WTC11 (cell line): ENCODE measurements at regions not wholly inside any gene's neighbourhood (a gene's known extent, or its start where the extent isn't known, plus 50 kb on each side); places are given as distances from the start of the nearest gene placed in this dataset.

Experiments
- ATAC-seq: fragments of 200-7000 bp; cut with Tn5 transposase; 2 replicates; pipeline ENCODE4 v1.10.0; 2021; ENCODE audit warnings: mild to moderate bottlenecking, moderate library complexity
- CTCF ChIA-PET: fragments of 300-600 bp; sonication (Branson Sonifier 250); formaldehyde crosslinking; loops from one replicate; lab custom pipeline; 2021; ENCODE audit warnings: antibody characterized with exemption; lab: Charles Lee
- POLR2A ChIA-PET: fragments of 350-600 bp; sonication (Branson Sonifier 250); formaldehyde crosslinking; loops from one replicate; lab custom pipeline; 2021; ENCODE audit warnings: antibody characterized with exemption; lab: Charles Lee
- DNase-seq: peaks from one replicate; pipeline ENCODE4 v3.0.0; 2021; ENCODE audit warnings: low spot score
- H3K27ac Mint-ChIP-seq: 2 replicates; pipeline ENCODE4 v1.8.0; 2021; ENCODE audit warnings: mixed read lengths
- H3K27me3 Mint-ChIP-seq: 2 replicates; pipeline ENCODE4 v1.8.0; 2021; ENCODE audit warnings: low read depth, mild to moderate bottlenecking, moderate library complexity, mixed read lengths
- H3K36me3 Mint-ChIP-seq: 2 replicates; pipeline ENCODE4 v1.8.0; 2021; ENCODE audit warnings: mixed read lengths
- H3K4me1 Mint-ChIP-seq: 2 replicates; pipeline ENCODE4 v1.8.0; 2022; ENCODE audit warnings: mixed read lengths
- H3K4me3 Mint-ChIP-seq: 2 replicates; pipeline ENCODE4 v1.8.0; 2021; ENCODE audit warnings: mild to moderate bottlenecking, moderate library complexity, mixed read lengths
- H3K9me3 Mint-ChIP-seq: 2 replicates; pipeline ENCODE4 v1.8.0; 2021; ENCODE audit warnings: mixed read lengths
- ATF2 ChIP-seq: sonication (generic); formaldehyde crosslinking; IDR thresholded peaks from 2 replicates; pipeline ENCODE4 v1.8.1; 2022; ENCODE audit warnings: low read depth, missing genetic modification reagents, borderline replicate concordance
- EMX1 ChIP-seq: fragments of 250-450 bp; sonication (Bioruptor Pico); IDR thresholded peaks from 2 replicates; pipeline ENCODE4 v1.8.0; 2021; ENCODE audit warnings: mild to moderate bottlenecking
- ESRRA ChIP-seq: sonication (generic); formaldehyde crosslinking; IDR thresholded peaks from 2 replicates; pipeline ENCODE4 v1.8.1; 2022; ENCODE audit warnings: mild to moderate bottlenecking, missing genetic modification reagents, borderline replicate concordance
- ETV6 ChIP-seq: sonication (generic); formaldehyde crosslinking; IDR thresholded peaks from 2 replicates; pipeline ENCODE4 v1.8.1; 2022; ENCODE audit warnings: mild to moderate bottlenecking, missing genetic modification reagents
- FOXK1 ChIP-seq: sonication (generic); formaldehyde crosslinking; IDR thresholded peaks from 2 replicates; pipeline ENCODE4 v1.8.0; 2022; ENCODE audit warnings: mild to moderate bottlenecking, moderate library complexity, missing genetic modification reagents
- FOXP1 ChIP-seq: sonication (generic); formaldehyde crosslinking; IDR thresholded peaks from 2 replicates; pipeline ENCODE4 v1.8.0; 2022; ENCODE audit warnings: missing genetic modification reagents, mild to moderate bottlenecking, moderate library complexity, borderline replicate concordance
- MLX ChIP-seq: sonication (generic); formaldehyde crosslinking; IDR thresholded peaks from 2 replicates; pipeline ENCODE4 v1.8.1; 2023; ENCODE audit warnings: mild to moderate bottlenecking, missing genetic modification reagents, moderate library complexity
- PREB ChIP-seq: sonication (generic); formaldehyde crosslinking; IDR thresholded peaks from 2 replicates; pipeline ENCODE4 v1.8.1; 2022; ENCODE audit warnings: mild to moderate bottlenecking, missing genetic modification reagents, moderate library complexity, borderline replicate concordance
- PRRX2 ChIP-seq: fragments of 250-450 bp; sonication (Bioruptor Pico); IDR thresholded peaks from 2 replicates; pipeline ENCODE4 v1.8.0; 2021; ENCODE audit warnings: mild to moderate bottlenecking
- RELA ChIP-seq: sonication (generic); formaldehyde crosslinking; IDR thresholded peaks from 2 replicates; pipeline ENCODE4 v1.8.1; 2022; ENCODE audit warnings: missing genetic modification reagents, mild to moderate bottlenecking, borderline replicate concordance
- SMAD3 ChIP-seq: sonication (generic); formaldehyde crosslinking; IDR thresholded peaks from 2 replicates; pipeline ENCODE4 v1.8.0; 2022; ENCODE audit warnings: missing genetic modification reagents, mild to moderate bottlenecking, borderline replicate concordance
- TEAD4 ChIP-seq: sonication (generic); formaldehyde crosslinking; IDR thresholded peaks from 2 replicates; pipeline ENCODE4 v1.8.0; 2022; ENCODE audit warnings: mild to moderate bottlenecking, missing genetic modification reagents
- ZBTB43 ChIP-seq: sonication (generic); formaldehyde crosslinking; IDR thresholded peaks from 2 replicates; pipeline ENCODE4 v1.8.1; 2023; ENCODE audit warnings: mild to moderate bottlenecking, missing genetic modification reagents
- ZNF396 ChIP-seq: fragments of 250-450 bp; sonication (Bioruptor Pico); IDR thresholded peaks from 2 replicates; pipeline ENCODE4 v1.8.0; 2021; ENCODE audit warnings: mild to moderate bottlenecking, moderate library complexity, borderline replicate concordance
- TF ChIP-seq, protein P1 (sequence below): sonication (generic); formaldehyde crosslinking; IDR thresholded peaks from 2 replicates; pipeline ENCODE4 v1.8.1; 2023; ENCODE audit warnings: mild to moderate bottlenecking, missing genetic modification reagents, borderline replicate concordance
- TF ChIP-seq, protein P2 (sequence below): sonication (generic); formaldehyde crosslinking; IDR thresholded peaks from 2 replicates; pipeline ENCODE4 v1.8.1; 2022; ENCODE audit warnings: missing genetic modification reagents, borderline replicate concordance

- no peak for ATAC-seq
- TF ChIP-seq ESRRA (CRISPR knock-in tag) = no peak
- no peak for TF ChIP-seq FOXP1 (CRISPR knock-in tag)
- TF ChIP-seq SMAD3 (CRISPR knock-in tag) = no peak
- TF ChIP-seq, protein P1, sequence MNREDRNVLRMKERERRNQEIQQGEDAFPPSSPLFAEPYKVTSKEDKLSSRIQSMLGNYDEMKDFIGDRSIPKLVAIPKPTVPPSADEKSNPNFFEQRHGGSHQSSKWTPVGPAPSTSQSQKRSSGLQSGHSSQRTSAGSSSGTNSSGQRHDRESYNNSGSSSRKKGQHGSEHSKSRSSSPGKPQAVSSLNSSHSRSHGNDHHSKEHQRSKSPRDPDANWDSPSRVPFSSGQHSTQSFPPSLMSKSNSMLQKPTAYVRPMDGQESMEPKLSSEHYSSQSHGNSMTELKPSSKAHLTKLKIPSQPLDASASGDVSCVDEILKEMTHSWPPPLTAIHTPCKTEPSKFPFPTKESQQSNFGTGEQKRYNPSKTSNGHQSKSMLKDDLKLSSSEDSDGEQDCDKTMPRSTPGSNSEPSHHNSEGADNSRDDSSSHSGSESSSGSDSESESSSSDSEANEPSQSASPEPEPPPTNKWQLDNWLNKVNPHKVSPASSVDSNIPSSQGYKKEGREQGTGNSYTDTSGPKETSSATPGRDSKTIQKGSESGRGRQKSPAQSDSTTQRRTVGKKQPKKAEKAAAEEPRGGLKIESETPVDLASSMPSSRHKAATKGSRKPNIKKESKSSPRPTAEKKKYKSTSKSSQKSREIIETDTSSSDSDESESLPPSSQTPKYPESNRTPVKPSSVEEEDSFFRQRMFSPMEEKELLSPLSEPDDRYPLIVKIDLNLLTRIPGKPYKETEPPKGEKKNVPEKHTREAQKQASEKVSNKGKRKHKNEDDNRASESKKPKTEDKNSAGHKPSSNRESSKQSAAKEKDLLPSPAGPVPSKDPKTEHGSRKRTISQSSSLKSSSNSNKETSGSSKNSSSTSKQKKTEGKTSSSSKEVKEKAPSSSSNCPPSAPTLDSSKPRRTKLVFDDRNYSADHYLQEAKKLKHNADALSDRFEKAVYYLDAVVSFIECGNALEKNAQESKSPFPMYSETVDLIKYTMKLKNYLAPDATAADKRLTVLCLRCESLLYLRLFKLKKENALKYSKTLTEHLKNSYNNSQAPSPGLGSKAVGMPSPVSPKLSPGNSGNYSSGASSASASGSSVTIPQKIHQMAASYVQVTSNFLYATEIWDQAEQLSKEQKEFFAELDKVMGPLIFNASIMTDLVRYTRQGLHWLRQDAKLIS (CRISPR knock-in tag) = no peak
- TF ChIP-seq PRRX2 (CRISPR knock-in tag) = no peak
- TF ChIP-seq, protein P2, sequence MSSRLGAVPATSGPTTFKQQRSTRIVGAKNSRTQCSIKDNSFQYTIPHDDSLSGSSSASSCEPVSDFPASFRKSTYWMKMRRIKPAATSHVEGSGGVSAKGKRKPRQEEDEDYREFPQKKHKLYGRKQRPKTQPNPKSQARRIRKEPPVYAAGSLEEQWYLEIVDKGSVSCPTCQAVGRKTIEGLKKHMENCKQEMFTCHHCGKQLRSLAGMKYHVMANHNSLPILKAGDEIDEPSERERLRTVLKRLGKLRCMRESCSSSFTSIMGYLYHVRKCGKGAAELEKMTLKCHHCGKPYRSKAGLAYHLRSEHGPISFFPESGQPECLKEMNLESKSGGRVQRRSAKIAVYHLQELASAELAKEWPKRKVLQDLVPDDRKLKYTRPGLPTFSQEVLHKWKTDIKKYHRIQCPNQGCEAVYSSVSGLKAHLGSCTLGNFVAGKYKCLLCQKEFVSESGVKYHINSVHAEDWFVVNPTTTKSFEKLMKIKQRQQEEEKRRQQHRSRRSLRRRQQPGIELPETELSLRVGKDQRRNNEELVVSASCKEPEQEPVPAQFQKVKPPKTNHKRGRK (CRISPR knock-in tag) = no peak
- TF ChIP-seq ZNF396 (CRISPR knock-in tag) = no peak
- no peak for TF ChIP-seq ZBTB43
- no peak for TF ChIP-seq ETV6
- no peak for TF ChIP-seq PREB (CRISPR knock-in tag)
- no peak for TF ChIP-seq TEAD4 (CRISPR knock-in tag)
- TF ChIP-seq EMX1 (CRISPR knock-in tag) = no peak
- TF ChIP-seq ATF2 (CRISPR knock-in tag) = no peak
- no peak for TF ChIP-seq RELA (CRISPR knock-in tag)
- Mint-ChIP-seq H3K36me3 (no peaks in the 10 kb centered on the region), H3K27ac (no peak overlapping the region), H3K27me3 (no peaks in the 10 kb centered on the region), H3K9me3 (peaks cover 14% of the 10 kb centered on the region), H3K4me3 (no peak overlapping the region), H3K4me1 (peaks cover 3% of the 10 kb centered on the region; the same call in 1 of the 2 replicates)
- CTCF ChIA-PET = no interaction called here
- POLR2A ChIA-PET = interaction anchor here (0.7 kb wide), 1 partner anchor 79 kb away, joined by 4 read pairs; no protein-coding TSS in a partner anchor
- DNase-seq = no peak
These were observed 505.6 kb downstream of the STIM2 start for GRCh38 chr4:27366104-27366823.

GRCh38 chr4:27368781-27369180 is 508.1 kb downstream of the STIM2 start:
- no peaks in the 10 kb centered on the region for H3K27me3 Mint-ChIP-seq
- no peak for DNase-seq
- TF ChIP-seq FOXK1 (CRISPR knock-in tag) (no peak), PRRX2 (CRISPR knock-in tag) (no peak), MLX (CRISPR knock-in tag) (no peak)
- TF ChIP-seq, protein P1 (CRISPR knock-in tag) = no peak

More at GRCh38 chr4:27368781-27369180, 508.1 kb downstream of the STIM2 start:
- Mint-ChIP-seq H3K36me3 (no peaks in the 10 kb centered on the region), H3K4me1 (no peaks in the 10 kb centered on the region), H3K9me3 (peaks cover 14% of the 10 kb centered on the region), H3K27ac (no peak overlapping the region), H3K4me3 (no peak overlapping the region)
- ChIA-PET POLR2A (no interaction called here), CTCF (no interaction called here)
- no peak for ATAC-seq
